NOMO-1 (cell line): ENCODE measurements at regions not wholly inside any gene's neighbourhood (a gene's known extent, or its start where the extent isn't known, plus 50 kb on each side); places are given as distances from the start of the nearest gene placed in this dataset.
"Not testable (repeated sequence)": the region's sequence is repeated elsewhere in the genome, so short reads cannot be mapped to it uniquely, and the experiment has no call there.

Experiments
- DNase-seq, 2 experiments: peaks; one replicate each; lab custom pipeline; 2025; ENCODE audit not compliant: unreplicated experiment in 2 of 2; lab: John Stamatoyannopoulos, UW

DNA sequence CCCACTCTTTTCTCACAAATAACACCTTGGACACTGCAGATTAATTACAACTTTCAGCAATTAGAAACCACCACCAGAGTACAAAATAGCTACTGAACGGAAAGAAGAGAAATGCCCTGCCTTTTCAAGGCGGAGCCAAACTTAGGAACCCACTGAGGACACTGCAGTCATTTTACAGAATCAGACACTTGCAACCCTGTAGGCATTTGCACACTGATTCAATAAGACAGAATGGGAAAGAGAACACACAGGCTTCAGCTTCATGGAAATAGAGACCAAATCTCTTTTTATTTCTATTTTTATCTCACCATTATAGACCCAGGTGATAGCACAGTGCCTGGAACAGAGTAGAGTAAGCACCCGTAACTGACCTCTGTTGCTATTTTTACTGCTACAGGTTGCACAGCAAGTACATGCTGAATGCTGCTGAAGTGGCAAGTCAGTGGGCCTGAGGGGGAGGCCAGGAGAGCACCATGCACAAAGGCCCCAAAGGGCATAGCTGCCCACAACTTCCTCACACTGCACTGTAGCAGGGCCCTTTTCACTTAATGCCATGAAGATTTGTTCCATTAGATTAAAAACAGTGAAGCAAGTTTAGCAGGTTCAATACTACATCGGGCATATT lies 50.7 kb upstream of the EDARADD start:
- DNase-seq: no peak

DNA sequence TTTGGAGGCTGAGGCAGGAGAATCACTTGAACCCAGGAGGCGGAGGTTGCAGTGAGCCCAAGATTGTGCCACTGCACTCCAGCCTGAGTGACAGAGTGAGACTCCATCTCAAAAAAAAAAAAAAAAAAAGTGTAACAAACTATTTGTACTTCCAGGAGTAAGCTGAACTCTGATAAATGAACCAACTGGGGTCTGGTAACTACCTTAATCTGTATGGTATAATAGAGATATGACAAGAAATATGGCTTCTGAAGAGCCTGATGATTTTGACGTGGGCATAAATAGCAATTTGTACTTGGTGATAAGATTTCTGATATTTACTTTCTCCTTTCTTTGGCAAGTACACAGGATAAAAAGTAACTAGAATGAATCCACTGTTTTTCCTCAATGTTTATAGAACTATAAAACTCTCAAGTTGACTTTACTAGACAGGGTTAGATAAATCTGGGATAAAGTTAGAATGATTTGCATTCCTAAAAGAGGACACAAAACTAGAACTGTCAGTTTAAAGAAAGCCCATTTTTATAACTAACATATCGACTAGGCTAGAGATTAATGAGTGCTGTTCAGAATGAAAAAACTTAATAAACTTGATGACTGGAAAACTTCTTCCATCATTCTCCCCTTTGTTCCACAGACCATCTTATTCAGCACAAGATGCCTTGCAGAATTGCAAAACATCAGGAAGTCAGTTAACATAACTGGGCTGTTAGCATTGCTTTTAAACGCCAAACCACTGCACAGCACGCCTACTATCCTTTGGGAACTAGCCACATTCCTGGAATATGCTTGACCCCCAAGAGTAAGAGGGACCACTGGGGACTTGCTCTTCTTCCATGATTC lies 51.5 kb upstream of the EDARADD start:
- DNase-seq: no peak

DNA sequence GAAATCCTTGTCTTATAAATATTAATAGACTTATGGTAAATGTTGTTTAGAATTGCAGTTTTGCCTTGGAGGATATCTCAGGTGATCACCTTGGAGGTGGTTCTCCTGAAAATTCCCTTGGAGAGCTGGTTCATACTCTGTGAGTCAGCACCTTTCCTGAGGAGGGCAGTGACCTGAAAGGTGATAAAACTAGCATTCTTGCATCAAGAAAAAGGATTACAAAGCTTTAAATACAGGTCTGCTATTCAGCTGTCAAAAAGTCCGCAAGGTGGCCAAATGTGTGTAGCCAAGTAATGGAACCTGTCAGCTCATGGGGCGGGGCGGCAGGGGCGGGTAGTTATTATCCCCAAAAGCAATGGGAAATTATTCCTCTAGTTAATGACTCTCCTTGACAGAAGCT lies 52.8 kb upstream of the EDARADD start:
- DNase-seq: no peak

DNA sequence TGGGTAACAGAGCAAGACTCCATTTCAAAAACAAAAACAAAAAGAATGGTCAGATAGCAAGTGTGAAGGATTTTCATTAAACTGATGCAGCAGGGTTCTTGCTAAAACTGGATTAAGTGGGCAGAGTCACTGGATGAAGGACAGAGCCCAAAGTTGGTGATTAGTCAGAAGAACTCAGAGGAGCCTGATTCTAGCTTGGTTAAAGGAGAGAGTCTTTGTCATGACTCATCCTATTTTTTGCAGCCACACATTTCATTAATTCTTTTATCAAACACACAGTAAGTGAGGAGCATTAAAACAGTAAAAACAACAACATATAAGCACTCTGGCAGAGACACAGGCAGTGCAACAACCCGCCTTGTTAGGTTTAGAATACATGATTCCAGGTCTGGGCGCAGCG lies 56.0 kb upstream of the EDARADD start:
- no peak for DNase-seq

DNA sequence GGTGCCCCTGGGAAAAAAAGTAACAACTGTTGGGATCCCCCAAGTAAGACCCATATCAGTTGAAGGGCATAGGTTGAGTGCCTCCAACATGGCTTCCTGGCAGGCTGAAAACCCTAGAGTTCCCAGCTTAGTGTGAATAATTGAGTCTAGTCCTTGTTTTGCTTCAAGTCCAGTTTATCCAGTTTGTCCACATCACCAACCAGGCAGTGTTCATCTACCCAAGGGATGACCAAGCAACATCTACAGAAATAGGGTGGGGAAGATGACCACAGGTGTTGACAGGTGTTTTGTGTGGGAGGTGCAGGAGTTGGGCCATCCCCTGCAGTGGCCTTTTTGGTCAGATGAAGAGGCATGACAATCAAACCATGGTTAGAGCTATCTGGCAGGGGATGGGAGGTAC lies 54.3 kb upstream of the ERO1B start:
- DNase-seq: no peak

DNA sequence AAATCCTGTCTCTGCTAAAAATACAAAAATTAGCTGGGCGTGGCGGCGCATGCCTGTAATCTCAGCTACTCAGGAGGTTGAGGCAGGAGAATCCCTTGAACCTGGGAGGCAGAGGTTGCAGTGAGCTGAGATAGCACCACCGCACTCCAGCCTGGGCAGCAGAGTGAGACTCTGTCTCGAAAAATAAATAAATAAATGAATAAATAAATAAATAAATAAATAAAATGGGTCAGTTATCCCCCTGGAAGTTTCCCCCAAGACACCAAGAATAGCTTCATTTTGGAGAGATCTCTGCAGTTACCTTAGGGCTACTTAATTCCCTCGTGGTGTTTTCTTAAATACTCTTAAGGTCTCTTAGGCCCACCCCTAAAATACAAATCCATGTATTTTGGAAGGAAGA lies 53.9 kb upstream of the ERO1B start:
- DNase-seq: not testable (repeated sequence)

DNA sequence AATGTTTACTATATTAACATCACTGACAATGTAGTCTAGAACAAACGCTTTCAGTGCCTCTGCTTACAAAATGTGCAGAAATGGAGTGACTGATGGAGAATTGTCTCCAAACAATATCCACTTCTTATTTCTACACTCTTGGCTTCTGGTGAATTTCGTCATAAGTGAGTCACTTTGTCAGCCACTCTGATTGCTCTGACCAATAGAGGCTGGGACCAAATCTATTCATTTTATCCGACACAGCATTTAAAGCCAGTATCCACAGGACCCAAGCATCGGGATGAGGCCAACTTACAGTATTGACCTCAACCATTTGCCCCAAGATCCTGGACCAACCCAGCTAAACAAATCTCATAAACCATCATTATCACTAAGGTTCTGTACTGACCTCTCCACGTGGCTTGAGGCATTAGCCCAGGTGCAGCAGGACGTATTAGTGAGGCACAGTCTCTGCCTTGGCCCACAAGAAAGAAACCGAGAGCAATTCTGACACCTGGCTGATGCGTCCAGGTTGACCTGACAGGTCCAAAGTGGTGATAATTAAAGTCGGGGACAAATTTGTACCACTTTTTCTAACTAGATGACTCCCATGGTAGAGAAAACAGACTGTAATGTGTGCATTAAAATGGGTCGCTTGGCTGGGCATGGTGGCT lies 53.3 kb upstream of the ERO1B start:
- DNase-seq: no peak

DNA sequence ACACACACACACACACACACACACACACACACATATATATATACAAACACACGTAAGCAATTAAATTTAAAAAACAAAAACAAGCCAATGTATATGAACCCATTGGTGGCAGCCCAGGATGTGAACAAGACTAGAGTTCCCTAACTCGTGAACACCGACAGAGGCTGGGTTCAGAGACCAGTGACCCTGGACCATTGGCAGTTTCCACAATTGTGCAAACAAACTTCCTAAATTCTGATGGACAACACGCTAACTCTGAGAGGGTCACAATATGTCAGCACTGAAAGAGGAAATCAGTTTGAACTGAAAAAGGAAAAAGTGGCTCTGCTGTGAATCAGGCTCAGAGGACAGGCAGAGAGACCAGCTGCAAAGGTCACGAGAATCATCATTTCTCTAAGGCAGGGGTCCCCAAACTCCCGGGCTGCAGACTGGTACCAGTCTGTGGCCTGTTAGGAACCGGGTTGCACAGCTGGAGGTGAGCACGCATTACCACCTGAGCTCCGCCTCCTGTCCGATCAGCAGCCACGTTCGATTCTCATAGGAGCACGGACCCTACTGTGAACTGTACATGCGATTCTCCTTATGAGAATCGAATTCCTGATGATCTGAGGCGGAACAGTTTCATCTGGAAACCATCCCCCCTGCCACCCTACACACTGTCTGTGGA lies 50.5 kb upstream of the ERO1B start:
- DNase-seq: peak; percentile 6 to 41
